HUES6 (cell line): ENCODE measurements at regions not wholly inside any gene's neighbourhood (a gene's known extent, or its start where the extent isn't known, plus 50 kb on each side); places are given as distances from the start of the nearest gene placed in this dataset.

Experiments used
- H3K27ac ChIP-seq: 2 replicates; pipeline ENCODE4 v1.7.0; 2013; ENCODE audit warnings: low read depth, mild to moderate bottlenecking, low read length, inconsistent platforms
- H3K27me3 ChIP-seq: 2 replicates; pipeline ENCODE4 v1.6.1; 2013; ENCODE audit warnings: low read length; ENCODE audit not compliant: control insufficient read depth, insufficient read depth
- H3K36me3 ChIP-seq: 2 replicates; pipeline ENCODE4 v1.6.1; 2013; ENCODE audit warnings: low read length; ENCODE audit not compliant: control insufficient read depth, insufficient read depth
- H3K4me1 ChIP-seq: 2 replicates; pipeline ENCODE4 v1.6.1; 2013; ENCODE audit warnings: low read length; ENCODE audit not compliant: control insufficient read depth, insufficient read depth
- H3K4me3 ChIP-seq: 2 replicates; pipeline ENCODE4 v1.5.1; 2013; ENCODE audit warnings: low read depth, low read length
- H3K9ac ChIP-seq: one replicate; pipeline ENCODE4 v1.6.1; 2013; ENCODE audit warnings: mild to moderate bottlenecking, low read length
- H3K9me3 ChIP-seq: 2 replicates; pipeline ENCODE4 v1.6.1; 2013; ENCODE audit warnings: low read depth, low read length; ENCODE audit not compliant: control insufficient read depth, insufficient read depth

- Histone ChIP-seq H3K36me3 (no peaks in the 10 kb centered on the region), H3K4me3 (no peak overlapping the region), H3K27me3 (no peaks in the 10 kb centered on the region), H3K9me3 (peaks cover 18% of the 10 kb centered on the region), H3K9ac (no peak overlapping the region), H3K27ac (no peak overlapping the region), H3K4me1 (no peaks in the 10 kb centered on the region)
These were observed 139.0 kb upstream of the ITGA1 start for GRCh38 chr5:52648726-52649125.

- no peak overlapping the region for H3K27ac ChIP-seq
- H3K4me1 ChIP-seq: no peaks in the 10 kb centered on the region
- H3K9ac ChIP-seq: no peak overlapping the region
- no peak overlapping the region for H3K4me3 ChIP-seq
- no peaks in the 10 kb centered on the region for H3K9me3 ChIP-seq
- no peaks in the 10 kb centered on the region for H3K27me3 ChIP-seq
- H3K36me3 ChIP-seq: no peaks in the 10 kb centered on the region
These were observed 132.6 kb upstream of the ITGA1 start for GRCh38 chr5:52655163-52655562.

- Histone ChIP-seq H3K36me3 (no peaks in the 10 kb centered on the region), H3K27me3 (no peaks in the 10 kb centered on the region)
These were observed 131.0 kb upstream of the ITGA1 start for GRCh38 chr5:52656569-52657246.

GRCh38 chr5:52657247-52657645, 130.5 kb upstream of the ITGA1 start:
- Histone ChIP-seq H3K27me3 (no peaks in the 10 kb centered on the region), H3K9me3 (no peaks in the 10 kb centered on the region), H3K36me3 (no peaks in the 10 kb centered on the region), H3K4me3 (no peak overlapping the region), H3K9ac (no peak overlapping the region), H3K27ac (no peak overlapping the region), H3K4me1 (no peaks in the 10 kb centered on the region)

More at GRCh38 chr5:52656569-52657246, 131.0 kb upstream of the ITGA1 start:
- Histone ChIP-seq H3K27ac (no peak overlapping the region), H3K9me3 (no peaks in the 10 kb centered on the region), H3K4me3 (no peak overlapping the region), H3K9ac (no peak overlapping the region), H3K4me1 (no peaks in the 10 kb centered on the region)

- Histone ChIP-seq H3K36me3 (no peaks in the 10 kb centered on the region), H3K4me3 (no peak overlapping the region), H3K27me3 (no peaks in the 10 kb centered on the region), H3K9me3 (no peaks in the 10 kb centered on the region), H3K27ac (no peak overlapping the region), H3K4me1 (no peaks in the 10 kb centered on the region), H3K9ac (no peak overlapping the region)
These were observed 129.5 kb upstream of the ITGA1 start for GRCh38 chr5:52658246-52658645.

- H3K4me3 ChIP-seq: no peak overlapping the region
- H3K27me3 ChIP-seq: no peaks in the 10 kb centered on the region
- H3K9me3 ChIP-seq: no peaks in the 10 kb centered on the region
- no peaks in the 10 kb centered on the region for H3K4me1 ChIP-seq
- no peaks in the 10 kb centered on the region for H3K36me3 ChIP-seq
- H3K27ac ChIP-seq: no peak overlapping the region
- no peak overlapping the region for H3K9ac ChIP-seq
These were observed 127.1 kb upstream of the ITGA1 start for GRCh38 chr5:52660621-52661020.

- Histone ChIP-seq H3K9me3 (no peaks in the 10 kb centered on the region), H3K27ac (no peak overlapping the region), H3K9ac (no peak overlapping the region), H3K36me3 (no peaks in the 10 kb centered on the region), H3K4me3 (no peak overlapping the region), H3K27me3 (no peaks in the 10 kb centered on the region), H3K4me1 (no peaks in the 10 kb centered on the region)
These were observed 125.7 kb upstream of the ITGA1 start for GRCh38 chr5:52661903-52662595.

GRCh38 chr5:52665559-52665958, 122.2 kb upstream of the ITGA1 start:
- H3K36me3 ChIP-seq: no peaks in the 10 kb centered on the region
- H3K9ac ChIP-seq: no peak overlapping the region
- no peaks in the 10 kb centered on the region for H3K27me3 ChIP-seq
- H3K4me1 ChIP-seq: no peaks in the 10 kb centered on the region
- no peaks in the 10 kb centered on the region for H3K9me3 ChIP-seq
- H3K4me3 ChIP-seq: no peak overlapping the region
- no peak overlapping the region for H3K27ac ChIP-seq

- Histone ChIP-seq H3K36me3 (no peaks in the 10 kb centered on the region), H3K4me1 (no peaks in the 10 kb centered on the region), H3K27ac (no peak overlapping the region), H3K4me3 (no peak overlapping the region), H3K9me3 (no peaks in the 10 kb centered on the region), H3K9ac (no peak overlapping the region), H3K27me3 (no peaks in the 10 kb centered on the region)
These were observed 119.6 kb upstream of the ITGA1 start for GRCh38 chr5:52668139-52668538.

GRCh38 chr5:52668544-52669185, 119.1 kb upstream of the ITGA1 start:
- Histone ChIP-seq H3K9me3 (no peaks in the 10 kb centered on the region), H3K9ac (no peak overlapping the region), H3K4me3 (no peak overlapping the region), H3K27me3 (no peaks in the 10 kb centered on the region), H3K36me3 (no peaks in the 10 kb centered on the region), H3K27ac (no peak overlapping the region), H3K4me1 (no peaks in the 10 kb centered on the region)

- H3K9ac ChIP-seq: no peak overlapping the region
- no peaks in the 10 kb centered on the region for H3K27me3 ChIP-seq
- no peaks in the 10 kb centered on the region for H3K9me3 ChIP-seq
- H3K4me3 ChIP-seq: no peak overlapping the region
- H3K27ac ChIP-seq: no peak overlapping the region
- H3K36me3 ChIP-seq: no peaks in the 10 kb centered on the region
- no peaks in the 10 kb centered on the region for H3K4me1 ChIP-seq
These were observed 115.3 kb upstream of the ITGA1 start for GRCh38 chr5:52672459-52672858.
